ENCODE measurements at regions not wholly inside any gene's neighbourhood (a gene's known extent, or its start where the extent isn't known, plus 50 kb on each side); places are given as distances from the start of the nearest gene placed in this dataset.

- TF ChIP-seq CTCF (IDR thresholded peaks at IDR 0.05; ENCODE audit: insufficient read depth, low read length) (no peak), POLR2AphosphoS5 (IDR thresholded peaks at IDR 0.05; ENCODE audit: low read depth) (no peak)
Observed at GRCh38 chr13:90201676-90202460, 1145.6 kb upstream of the MIR17HG start.
